ENCODE measurements at regions not wholly inside any gene's neighbourhood (a gene's known extent, or its start where the extent isn't known, plus 50 kb on each side); places are given as distances from the start of the nearest gene placed in this dataset.

DNA sequence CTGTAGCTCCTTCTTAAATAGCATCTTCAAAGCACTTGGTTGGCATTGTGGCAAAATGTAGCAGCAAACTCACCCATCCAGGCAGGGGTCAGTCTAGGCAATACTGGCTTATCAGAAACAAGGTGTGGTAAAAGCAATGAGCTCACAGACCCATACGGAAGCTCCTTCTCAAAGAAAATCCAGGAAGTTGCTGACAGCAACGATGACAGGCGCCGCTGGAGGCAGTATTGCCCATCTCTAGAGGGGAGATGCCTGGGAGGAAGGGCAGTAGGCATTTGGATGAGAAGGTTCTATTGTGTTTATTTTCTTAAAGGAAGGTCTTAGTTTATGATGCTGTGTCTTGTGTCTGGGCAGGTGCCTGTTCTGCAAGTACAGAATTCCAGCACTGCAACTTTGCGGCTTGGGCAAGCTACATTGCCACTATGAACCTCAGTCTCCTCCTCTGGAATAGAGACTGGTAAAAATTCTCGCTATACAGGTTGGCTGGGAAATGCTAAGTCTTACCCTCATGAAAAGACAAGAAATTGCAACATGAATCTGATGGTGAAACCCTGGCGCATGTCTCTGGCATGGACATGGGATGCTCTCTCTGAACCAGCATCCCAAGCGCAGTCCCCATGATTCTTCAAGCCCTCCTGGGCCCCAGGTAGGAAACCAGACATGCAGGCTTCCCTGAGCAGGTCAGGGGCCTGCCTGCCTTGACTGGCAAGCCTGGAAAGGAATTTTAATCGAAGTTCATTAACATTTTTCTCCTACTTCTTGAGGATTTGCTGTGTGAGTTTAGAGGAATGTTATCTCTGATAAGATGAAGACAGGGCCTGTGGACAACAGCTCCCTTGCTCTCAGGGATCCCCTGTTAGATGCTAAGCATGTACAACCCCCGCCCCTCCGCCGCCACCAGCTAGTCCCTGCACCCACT lies 156.0 kb downstream of the TFCP2L1 start (continued):
- peak; percentile 83 for TF ChIP-seq STAG1 (CRISPR knock-in tag; IDR thresholded peaks at IDR 0.05)
- TF ChIP-seq SMC3 (IDR thresholded peaks at IDR 0.05; ENCODE audit: low read length): peak; percentile 31; the same call in 1 of the 2 replicates
- TF ChIP-seq, protein P1, sequence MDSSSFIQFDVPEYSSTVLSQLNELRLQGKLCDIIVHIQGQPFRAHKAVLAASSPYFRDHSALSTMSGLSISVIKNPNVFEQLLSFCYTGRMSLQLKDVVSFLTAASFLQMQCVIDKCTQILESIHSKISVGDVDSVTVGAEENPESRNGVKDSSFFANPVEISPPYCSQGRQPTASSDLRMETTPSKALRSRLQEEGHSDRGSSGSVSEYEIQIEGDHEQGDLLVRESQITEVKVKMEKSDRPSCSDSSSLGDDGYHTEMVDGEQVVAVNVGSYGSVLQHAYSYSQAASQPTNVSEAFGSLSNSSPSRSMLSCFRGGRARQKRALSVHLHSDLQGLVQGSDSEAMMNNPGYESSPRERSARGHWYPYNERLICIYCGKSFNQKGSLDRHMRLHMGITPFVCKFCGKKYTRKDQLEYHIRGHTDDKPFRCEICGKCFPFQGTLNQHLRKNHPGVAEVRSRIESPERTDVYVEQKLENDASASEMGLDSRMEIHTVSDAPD (CRISPR knock-in tag; IDR thresholded peaks at IDR 0.05): no peak
- no peak for TF ChIP-seq CBX1 (IDR thresholded peaks at IDR 0.05; ENCODE audit: low read depth)
- TF ChIP-seq, protein P2, sequence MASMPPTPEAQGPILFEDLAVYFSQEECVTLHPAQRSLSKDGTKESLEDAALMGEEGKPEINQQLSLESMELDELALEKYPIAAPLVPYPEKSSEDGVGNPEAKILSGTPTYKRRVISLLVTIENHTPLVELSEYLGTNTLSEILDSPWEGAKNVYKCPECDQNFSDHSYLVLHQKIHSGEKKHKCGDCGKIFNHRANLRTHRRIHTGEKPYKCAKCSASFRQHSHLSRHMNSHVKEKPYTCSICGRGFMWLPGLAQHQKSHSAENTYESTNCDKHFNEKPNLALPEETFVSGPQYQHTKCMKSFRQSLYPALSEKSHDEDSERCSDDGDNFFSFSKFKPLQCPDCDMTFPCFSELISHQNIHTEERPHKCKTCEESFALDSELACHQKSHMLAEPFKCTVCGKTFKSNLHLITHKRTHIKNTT (CRISPR knock-in tag; IDR thresholded peaks at IDR 0.05): no peak
- TF ChIP-seq GABPA (IDR thresholded peaks at IDR 0.05; ENCODE audit: low read depth, low read length): no peak
- TF ChIP-seq GABPA (CRISPR knock-in tag; IDR thresholded peaks at IDR 0.05; ENCODE audit: low read depth): 0 out of 2 replicates have a peak, but pooled peaks have one; percentile 13
- TF ChIP-seq ELF1 (CRISPR knock-in tag; IDR thresholded peaks at IDR 0.05): peak; percentile 78
- no peak for TF ChIP-seq MAZ (IDR thresholded peaks at IDR 0.05; ENCODE audit: borderline replicate concordance, low read depth, low read length)
- TF ChIP-seq MAZ (CRISPR knock-in tag; IDR thresholded peaks at IDR 0.05; ENCODE audit: low read depth): no peak
- TF ChIP-seq XRCC5 (optimal IDR thresholded peaks at IDR 0.05; ENCODE audit: low read length): peak; percentile 66
- no peak for TF ChIP-seq CHD4 (IDR thresholded peaks at IDR 0.05; ENCODE audit: borderline replicate concordance, low read length)
- TF ChIP-seq ETV5 (CRISPR knock-in tag; IDR thresholded peaks at IDR 0.05; ENCODE audit: borderline replicate concordance): peak; percentile 34; the same call in 1 of the 2 replicates
- TF ChIP-seq ELF3 (CRISPR knock-in tag; IDR thresholded peaks at IDR 0.05): peak; percentile 81
- no peak for TF ChIP-seq ZNF20 (CRISPR knock-in tag; IDR thresholded peaks at IDR 0.05)

Measured in HepG2 (cell line).